AG10803 (cell line): ENCODE measurements at regions not wholly inside any gene's neighbourhood (a gene's known extent, or its start where the extent isn't known, plus 50 kb on each side); places are given as distances from the start of the nearest gene placed in this dataset.

ENCODE experiments used
- DNase-seq: peaks from one replicate; pipeline ENCODE4 v3.0.0; 2010; ENCODE audit warnings: low read depth
- H3K4me3 ChIP-seq: 2 replicates; pipeline ENCODE4 v1.5.1; 2011; ENCODE audit warnings: mild to moderate bottlenecking, low read length, control low read depth
- TF ChIP-seq, protein P1 (sequence below): conservative IDR thresholded peaks from 2 replicates; pipeline ENCODE4 v1.5.1; 2011; ENCODE audit warnings: mild to moderate bottlenecking, low read length, control low read depth, inconsistent platforms

DNA sequence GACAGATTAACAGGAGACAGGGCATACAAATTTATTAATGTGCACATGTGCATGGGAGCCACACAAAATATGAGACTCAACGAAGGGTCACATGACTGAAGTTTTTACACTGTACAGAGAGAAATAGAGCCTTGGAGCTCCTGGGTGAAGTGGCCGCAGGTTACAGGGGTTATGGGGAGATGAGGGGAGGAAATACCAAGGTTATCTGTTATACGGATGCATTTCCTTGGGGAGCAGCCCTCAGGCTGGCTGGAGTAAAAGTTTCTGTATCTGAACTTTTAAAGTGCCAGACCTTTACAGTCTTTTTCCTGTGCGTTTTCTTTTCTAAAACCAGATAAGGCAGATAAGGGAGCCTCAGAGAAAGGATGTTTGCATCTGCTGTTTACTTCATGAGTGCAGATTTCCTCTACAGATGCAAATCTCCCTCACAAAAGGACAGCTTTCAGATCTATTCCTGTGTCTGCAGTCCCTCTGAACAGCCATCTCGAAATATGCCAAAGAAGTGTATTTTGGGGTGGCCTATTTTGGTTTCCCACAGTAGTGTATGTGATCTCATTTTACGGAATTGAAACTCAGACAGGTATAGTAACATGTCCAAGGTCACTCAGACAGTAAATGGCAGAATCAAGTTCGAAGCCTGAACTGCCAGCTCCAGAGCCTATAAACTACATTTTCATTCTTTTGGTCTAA lies 139.3 kb upstream of the FBXL17 start:
- H3K4me3 ChIP-seq: no peak overlapping the region
- TF ChIP-seq, protein P1, sequence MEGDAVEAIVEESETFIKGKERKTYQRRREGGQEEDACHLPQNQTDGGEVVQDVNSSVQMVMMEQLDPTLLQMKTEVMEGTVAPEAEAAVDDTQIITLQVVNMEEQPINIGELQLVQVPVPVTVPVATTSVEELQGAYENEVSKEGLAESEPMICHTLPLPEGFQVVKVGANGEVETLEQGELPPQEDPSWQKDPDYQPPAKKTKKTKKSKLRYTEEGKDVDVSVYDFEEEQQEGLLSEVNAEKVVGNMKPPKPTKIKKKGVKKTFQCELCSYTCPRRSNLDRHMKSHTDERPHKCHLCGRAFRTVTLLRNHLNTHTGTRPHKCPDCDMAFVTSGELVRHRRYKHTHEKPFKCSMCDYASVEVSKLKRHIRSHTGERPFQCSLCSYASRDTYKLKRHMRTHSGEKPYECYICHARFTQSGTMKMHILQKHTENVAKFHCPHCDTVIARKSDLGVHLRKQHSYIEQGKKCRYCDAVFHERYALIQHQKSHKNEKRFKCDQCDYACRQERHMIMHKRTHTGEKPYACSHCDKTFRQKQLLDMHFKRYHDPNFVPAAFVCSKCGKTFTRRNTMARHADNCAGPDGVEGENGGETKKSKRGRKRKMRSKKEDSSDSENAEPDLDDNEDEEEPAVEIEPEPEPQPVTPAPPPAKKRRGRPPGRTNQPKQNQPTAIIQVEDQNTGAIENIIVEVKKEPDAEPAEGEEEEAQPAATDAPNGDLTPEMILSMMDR: no peak
- no peak for DNase-seq

DNA sequence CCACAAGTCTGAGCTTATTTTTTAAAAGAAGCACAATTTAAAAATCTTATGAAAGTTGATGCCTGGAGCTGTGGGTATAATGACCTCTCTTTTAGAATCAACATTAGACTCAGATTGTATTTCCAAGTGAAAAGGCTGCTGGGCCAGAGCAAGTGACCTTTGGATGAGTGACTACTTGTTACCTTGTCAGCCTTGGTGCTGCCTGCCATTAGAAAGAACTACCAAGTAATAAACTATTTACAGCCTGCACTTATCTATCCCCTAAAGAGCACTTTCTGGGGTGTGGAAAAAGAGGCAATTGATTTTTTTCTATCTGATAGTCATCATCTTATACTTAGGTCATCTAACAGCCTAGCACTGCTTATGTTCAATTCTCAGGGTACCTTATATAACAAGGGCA lies 134.9 kb upstream of the FBXL17 start:
- TF ChIP-seq, protein P1: no peak
- no peak for DNase-seq
- H3K4me3 ChIP-seq: no peak overlapping the region

DNA sequence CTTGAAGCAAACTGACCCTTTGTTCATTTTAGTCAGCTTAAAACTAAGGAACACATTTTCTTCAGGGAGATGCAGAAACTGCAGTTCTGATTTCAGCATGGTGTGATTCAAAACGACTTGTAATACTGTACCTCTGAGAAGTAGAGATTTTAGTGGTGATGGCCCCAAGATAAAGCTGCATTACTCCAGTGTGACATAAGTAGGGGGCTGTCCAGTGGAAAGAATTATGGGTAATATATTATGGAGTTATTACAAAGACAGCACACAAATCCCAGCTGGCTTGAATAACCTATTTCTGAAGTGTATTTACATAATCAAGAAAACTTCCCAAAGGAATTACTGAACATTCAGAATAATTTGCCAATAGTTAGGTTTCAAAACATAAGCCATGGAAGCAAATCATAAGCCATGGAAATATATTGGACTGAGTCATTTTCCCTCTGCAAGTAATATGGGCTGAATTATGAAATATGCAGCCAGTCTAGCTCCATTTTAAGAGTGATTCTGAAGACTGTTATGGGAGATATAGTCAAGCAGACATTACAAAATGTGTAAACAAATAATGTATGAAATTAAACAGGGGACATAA lies 133.7 kb upstream of the FBXL17 start:
- TF ChIP-seq, protein P1: no peak
- no peak overlapping the region for H3K4me3 ChIP-seq
- peak; percentile 5 for DNase-seq

DNA sequence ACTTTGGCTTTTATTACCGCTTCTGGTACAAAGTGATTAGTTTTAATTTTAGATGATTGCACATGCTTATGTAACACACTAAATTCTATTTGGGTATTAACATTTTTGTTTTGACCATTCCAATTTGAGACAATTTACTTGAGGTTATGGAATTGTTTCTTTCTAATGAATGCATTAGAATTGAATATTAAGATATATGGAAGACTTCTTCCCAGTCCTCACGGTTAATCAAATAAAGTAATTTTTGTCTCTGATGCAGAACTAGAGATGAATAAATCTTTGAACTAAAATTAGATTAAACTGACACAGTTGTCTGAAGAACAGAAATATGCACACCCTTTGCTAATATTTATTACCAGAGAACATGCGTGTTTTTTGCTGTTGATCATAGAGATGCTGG lies 127.1 kb upstream of the FBXL17 start:
- no peak for DNase-seq
- H3K4me3 ChIP-seq: no peak overlapping the region
- TF ChIP-seq, protein P1: no peak

DNA sequence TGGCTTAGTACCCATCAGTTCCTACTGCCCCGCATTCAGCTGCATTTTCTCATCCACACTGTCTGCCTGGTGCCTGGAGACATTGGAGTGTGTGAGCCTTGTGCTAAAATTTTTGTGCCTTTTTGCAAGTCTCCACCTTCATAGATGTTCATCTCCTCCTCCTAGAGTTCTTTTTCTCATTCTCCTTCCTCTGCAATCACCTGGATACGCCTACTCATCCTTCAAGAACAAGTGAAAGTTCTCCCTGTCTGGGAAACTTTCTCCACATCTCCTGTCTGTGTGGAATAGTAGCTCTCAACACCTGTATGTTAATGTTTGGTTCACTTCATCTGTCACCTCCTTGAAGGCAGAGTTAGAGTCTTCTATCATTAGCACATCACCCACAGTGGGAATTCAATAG lies 125.7 kb upstream of the FBXL17 start:
- TF ChIP-seq, protein P1: no peak
- no peak overlapping the region for H3K4me3 ChIP-seq
- no peak for DNase-seq

DNA sequence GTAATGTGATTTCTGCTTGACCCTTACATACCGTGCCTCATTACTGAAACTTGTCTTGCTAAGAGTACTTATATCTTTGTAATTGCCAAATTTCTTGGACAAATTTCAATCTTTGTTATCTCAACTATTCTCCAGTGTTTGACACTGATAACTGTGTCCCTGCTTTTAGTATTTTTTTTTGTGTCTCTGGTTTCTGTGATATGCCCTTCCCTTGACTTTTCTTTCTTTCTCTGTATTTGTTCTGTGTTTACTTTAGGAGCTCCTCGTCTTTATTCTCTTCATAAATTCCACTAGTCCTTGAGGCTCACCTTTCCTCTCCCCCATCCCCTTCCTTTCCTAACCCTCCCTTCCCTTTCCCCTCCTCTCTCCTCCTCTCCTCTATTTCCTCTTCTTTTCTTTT lies 123.7 kb upstream of the FBXL17 start:
- H3K4me3 ChIP-seq: no peak overlapping the region
- no peak for DNase-seq
- TF ChIP-seq, protein P1: no peak

DNA sequence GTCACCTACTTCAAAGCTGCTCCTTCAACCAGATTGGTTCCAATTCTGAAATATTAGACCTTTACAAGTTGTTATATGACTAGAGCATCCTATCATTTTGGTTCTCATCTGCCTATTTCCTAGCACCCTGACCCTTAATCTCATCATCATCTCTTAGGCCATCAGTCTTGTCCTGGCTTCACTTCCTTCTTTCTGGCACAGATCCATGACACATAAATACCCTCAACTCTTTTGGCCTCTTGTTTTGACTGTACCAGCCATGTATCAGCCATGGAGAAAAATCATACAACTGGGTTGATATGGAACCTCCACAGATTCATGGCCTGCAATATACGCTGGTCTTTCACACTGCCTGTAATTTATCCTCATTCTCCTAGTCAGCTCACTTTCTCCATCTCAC lies 123.1 kb upstream of the FBXL17 start:
- H3K4me3 ChIP-seq: no peak overlapping the region
- DNase-seq: no peak
- TF ChIP-seq, protein P1: no peak
